HG02981 (cell line): ENCODE measurements at regions not wholly inside any gene's neighbourhood (a gene's known extent, or its start where the extent isn't known, plus 50 kb on each side); places are given as distances from the start of the nearest gene placed in this dataset.

ENCODE experiments used
- ATAC-seq: cut with Tn5 transposase; IDR thresholded peaks from one replicate; pipeline ENCODE4 v1.9.1; 2021; ENCODE audit warnings: mild to moderate bottlenecking, moderate library complexity; ENCODE audit not compliant: unreplicated experiment

DNA sequence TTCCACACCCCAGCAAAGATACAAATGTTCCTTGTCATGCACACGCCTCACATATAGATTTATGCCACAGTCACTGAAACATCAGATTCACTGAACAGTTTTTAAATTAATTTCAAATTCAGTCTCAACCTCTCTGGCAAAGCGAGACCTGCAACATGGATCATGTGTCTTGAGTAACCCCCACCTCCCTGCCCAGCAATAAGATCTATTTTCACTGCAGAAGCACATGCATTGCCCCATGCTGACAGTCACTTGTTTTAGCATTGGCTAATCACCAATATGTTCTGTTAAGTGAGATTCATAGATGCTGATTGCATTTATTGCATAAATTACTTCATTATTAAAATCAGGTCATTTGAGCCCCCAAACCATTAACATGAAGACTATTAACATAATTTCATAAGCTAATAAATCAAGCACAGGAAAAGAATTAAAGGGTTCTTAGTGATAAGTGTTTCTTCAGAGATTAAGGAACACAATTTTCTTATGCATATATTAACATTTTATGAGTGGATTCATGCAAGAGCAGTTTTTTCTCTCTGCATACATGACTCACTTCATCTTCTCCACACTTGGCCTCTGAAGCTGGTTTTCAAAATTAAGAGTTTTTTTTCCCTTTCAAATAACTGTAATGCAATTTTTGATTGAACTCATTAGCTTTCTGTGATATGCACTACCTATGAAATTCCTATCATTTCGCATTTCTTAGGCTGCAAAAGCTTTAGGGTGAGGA is 173.2 kb upstream of the SOX4 start:
- ATAC-seq: no peak

DNA sequence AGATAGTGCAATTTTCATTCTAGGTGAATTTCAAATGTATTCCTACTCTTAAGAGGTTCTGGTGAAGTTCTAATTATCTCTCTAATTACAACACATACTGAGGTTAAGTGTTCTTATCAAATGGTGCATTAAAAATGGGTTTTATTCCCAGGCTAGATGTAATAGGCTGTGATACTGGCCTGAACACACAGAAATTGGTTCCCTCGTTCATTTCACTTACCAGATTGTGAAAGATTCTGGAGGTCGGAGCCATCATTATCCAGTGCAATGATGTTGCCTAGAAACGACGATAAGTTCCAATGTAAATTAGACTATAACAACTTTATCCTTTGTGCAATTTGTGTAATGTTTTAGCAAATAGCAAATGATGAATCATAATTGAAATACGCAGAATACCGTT is 172.6 kb upstream of the SOX4 start:
- ATAC-seq: no peak

DNA sequence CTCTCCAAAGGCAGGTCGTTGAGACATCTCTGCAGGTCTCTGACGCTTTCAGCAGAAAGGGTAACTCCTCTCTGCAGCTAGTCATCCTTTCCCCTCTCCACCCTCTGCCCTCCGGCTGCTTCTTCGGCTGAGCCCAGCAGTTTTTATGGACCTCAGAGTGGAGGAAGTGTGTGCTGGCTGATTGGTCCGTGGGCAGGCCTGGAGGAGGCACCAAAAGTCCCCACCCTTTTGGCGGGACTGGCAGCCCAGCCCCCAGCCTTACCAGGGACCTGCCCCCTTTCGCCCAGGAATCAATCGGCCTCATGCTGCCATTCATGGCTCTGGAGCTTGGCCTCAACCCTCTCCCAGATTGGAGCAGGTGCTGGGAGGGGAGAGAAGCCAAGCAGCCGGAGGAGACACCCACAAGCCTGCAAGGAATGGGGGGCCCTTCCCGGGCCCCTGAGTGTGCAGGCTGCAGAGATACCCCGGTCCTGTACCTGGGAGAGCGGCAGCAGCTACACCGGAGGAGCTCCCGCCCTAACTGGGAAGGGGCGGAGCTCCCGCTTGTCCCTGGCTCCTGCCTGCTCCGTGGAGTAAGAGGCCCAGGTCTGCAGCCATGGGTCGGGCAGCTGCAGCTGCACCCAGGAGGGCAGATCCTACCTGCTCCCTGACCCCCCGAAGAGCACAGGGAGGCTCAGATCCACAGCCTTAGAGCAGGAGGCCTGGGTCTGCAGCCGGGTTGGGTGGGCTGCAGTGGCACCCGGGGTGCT is 170.3 kb upstream of the SOX4 start:
- ATAC-seq: no peak

DNA sequence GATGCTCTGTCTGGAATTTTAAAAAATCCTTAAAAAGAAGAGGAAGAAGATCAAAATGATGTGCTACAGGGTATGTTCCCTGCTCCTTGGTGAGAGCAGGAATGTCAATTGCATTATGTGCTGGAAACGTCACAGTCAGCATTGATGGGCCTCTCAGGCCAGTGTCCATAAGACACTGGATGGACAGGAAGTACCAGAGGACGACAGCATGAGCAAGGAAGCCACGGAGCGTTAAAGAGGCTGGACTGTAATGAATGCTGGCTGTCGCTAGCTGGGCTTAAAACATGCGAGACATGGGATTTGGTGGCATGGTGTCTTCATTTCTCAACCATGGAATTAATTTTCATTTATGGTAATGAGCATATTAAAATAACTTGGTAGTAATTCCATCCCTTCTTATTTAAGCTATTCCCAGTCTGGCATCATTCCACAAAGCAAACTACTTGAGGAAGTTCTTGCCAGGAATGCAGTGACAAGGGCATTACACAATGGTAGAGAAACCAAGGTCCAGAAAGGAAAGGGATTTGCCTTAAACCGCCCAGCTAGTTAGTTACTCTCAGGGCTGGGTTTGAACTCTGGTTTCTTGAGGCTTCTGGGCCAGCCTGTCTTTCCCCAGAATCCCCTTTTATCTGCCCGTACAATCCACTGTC is 166.6 kb upstream of the SOX4 start:
- no peak for ATAC-seq

DNA sequence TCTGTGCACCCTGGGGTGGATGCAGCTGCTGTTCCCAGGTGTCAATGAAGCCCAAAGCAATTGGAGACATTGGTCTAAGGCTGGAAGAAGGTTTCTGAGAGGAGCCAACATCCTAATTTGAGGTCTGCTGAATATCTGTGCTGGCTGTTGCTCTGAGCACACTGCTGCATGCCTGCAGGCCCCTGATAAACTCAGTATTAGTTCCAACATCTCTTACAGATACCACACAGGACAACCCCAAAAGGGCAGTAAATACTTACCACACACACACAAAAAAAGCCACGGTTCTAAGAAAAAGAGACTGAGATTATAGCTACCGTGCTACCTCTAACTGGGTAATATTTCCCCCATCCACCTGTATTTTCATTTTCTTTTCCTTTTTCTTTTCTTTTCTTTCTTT is 164.3 kb upstream of the SOX4 start:
- no peak for ATAC-seq

DNA sequence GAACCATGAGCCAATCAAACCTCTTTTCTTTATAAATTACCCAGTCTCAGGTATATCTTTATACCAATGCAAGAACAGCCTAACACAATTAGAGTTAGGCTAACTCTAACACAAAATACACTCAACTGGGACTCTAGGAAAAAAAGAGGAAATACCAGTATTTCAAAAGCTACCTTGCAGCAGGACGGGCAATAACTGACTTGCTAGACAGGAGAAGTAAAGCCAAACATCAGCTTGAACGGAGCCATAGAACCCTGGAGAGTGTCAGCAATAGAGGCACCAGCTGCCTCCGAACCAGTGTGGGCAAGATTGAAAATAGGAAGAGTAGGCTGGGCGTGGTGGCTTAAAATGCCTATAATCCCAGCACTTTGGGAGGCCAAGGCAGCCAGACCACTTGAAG is 162.0 kb upstream of the SOX4 start:
- ATAC-seq: no peak

DNA sequence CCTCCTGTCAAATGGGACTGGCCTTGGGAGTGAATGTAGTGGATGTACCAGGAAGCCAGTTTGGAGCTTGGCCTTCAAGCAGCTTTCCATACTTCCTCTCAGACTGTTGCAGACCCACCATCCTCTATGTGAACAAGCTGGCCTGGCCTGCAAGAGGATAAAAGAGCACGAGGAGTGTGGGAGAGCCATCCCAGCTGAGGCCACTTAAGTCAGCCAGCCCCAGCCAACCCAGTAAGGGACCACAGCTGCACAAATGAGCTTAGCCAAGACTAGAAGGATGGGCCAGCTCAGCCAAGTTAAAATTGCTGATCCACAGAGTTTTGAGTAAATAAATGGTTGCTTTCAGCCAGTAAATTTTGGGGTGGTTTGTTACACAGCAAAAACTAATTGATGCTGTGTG is 156.9 kb upstream of the SOX4 start:
- ATAC-seq: no peak

DNA sequence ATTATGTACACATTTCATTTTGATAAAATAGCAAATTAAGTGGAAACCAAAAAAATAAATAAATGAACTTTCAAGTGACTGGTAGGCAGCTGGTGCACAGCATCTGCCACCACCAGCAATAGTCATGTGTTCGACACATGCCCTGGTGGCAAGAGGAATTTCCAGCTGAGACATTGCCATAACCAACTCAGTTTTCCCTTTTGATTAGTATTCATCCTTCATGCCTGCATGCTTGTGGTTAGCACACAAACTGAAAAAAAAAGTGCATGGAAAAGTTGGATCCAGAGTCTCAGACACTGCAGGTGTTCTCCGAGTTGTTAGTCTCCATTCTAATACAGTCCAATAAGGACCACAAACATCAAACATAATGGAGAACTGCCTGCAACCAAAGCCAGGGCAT is 156.0 kb upstream of the SOX4 start:
- no peak for ATAC-seq

DNA sequence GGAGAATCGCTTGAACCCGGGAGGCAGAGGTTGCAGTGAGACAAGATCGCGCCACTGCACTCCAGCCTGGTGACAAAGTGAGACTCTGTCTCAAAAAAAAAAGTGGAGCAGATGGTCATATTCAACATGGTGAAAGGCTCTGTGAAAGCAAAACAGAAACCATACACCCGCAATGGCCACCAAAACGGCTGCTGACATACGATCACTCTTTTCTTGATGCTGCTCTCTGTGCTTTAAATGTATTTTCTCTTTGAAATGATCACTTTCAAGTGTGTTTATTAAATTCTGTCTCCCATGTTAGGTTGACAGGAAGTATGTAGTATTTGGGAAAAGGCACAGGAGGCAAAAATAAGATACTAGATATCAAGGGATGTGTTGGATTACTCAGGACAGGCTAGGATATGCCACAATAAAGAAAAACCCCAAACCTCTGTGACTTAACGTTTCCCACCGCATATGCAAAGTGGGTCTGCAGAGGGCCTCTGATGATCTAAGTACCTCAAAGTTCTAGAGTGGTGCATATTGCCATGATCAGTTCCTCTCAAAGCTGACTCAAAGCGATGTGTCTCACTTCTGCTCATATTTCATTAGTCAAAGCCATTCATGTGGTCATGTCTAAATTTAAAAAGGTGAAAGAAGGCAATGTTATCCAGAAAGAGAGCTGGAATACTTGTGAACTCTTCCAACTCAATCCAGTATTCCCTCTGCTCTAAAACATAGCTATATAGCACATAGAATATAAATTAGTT is 155.1 kb upstream of the SOX4 start:
- peak; percentile 98 for ATAC-seq

DNA sequence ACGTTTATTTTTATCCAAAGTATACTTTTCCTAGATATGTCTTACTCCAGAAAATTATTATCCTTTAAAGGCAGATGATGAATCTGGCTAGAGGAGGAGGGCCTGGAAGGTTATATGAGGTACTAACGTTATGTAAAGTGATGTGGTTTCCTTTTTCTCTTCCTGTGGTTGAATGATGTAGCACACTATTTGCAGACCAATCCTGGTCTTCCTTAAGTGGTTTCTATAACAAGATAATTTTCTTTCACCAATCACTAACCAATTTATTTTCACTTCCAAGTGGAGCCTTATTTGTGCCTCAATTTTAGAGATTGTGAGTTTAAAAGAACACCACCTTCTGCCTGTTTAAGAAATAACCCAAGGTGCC is 154.6 kb upstream of the SOX4 start:
- peak; percentile 51 for ATAC-seq

DNA sequence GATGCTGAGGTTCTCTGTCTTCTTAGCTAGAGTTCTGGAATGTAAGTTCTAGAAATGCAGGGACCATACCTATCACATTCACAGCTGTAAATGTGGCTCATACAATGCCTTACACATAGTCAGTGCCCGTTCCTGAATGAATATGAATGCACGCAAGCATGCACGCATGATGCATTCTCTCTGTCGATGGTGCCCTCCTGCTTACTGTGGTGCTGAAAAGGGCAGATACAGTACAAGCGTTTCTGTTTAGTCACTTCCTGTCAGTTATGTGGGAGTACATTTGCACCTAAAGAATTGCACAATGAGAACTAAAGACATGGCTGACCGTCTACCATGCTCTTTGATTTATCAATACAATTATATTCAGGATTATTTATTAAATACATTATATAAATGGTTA is 152.2 kb upstream of the SOX4 start:
- ATAC-seq: no peak

DNA sequence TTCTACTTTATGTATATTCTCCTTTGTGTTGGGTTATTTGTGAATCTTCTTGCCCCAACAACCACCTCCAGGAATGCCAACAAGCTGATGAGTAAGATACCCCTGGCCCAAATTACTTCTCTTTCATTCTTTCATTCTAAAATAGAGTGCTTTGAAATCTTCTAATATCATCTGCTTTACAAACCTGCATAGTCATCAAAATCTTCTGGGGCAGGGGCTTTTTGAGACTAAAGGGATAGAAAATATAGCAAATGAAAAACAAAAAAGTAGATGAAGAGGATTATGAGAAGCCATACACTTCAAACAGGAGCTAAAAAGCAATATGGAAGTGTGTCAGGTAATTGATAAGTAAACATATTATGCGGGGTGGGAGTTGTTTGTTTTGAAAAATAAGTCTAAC is 150.7 kb upstream of the SOX4 start:
- ATAC-seq: no peak

DNA sequence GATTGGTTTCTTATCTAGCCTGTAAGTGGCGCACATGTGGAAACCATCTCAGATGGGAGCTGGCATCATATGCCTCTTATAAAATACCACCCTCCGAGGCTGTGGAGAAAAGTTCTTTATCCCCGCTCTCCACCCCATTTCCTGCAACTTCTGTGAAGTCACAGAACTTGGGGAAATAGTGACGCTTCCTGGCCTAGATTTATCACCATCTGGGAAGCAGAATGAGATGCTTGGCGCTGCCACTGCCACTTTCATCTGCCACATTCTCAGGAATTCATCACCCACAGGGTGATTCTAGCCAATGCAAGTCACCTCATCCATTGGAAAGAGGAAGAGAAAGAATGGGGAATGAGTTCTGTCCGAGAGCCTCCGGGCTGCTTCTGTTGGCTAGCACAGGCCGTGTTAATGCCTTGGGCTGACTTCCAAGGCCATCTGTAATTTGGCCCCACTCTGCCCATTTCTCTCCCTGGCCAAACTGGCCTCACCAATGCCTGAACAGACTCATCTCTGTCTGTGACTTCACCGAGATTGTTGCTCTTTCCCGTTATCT is 148.8 kb upstream of the SOX4 start:
- no peak for ATAC-seq

DNA sequence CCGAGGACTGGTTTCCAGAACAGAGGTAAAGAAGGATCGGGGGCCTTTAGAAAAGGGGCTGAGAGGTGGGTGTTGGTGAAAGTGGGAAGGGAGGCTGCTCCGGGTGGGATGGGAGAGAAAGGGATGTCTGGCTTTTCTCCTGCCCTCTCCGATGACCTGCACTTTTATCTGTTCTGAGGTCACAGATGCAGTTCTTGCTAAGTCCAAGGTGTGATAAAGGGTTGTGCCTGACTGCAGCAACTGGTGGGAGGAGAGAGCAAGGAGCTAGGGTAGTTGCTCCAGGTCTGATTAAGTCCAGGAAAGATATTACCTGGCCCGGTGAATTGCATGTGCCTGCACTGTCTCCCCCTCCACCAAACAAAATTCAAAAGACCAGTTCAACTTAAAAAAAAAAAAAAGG is 145.6 kb upstream of the SOX4 start:
- ATAC-seq: no peak

DNA sequence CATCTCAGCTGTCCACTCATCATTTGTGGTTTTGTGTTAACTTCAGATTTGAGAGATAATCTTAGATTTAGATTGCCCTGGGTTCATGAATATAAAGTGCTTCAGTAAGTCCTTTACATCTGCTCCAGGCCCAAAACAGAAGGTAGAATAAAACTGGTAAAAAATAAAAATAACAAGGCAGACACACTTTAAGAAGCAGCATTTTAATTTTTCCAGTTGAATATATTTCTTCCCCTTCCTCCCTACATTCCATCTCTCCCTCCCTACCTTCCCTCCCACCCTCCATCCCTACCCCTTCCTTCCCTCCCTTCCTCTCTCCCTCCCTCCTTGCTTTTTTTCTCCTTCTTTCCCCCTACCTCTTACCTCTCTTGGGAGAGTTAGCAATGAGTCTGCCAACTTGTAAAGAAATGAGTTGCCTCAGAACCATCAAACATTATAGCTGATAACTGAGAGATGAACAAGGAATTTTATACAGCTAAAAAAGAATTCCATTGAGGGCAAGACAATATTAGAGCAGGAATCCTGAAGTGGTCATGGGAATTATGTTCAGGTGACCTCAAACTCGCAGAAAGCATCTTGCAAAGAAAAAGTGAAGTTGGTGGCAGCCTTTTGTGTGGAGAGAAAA is 145.0 kb upstream of the SOX4 start:
- ATAC-seq: no peak

DNA sequence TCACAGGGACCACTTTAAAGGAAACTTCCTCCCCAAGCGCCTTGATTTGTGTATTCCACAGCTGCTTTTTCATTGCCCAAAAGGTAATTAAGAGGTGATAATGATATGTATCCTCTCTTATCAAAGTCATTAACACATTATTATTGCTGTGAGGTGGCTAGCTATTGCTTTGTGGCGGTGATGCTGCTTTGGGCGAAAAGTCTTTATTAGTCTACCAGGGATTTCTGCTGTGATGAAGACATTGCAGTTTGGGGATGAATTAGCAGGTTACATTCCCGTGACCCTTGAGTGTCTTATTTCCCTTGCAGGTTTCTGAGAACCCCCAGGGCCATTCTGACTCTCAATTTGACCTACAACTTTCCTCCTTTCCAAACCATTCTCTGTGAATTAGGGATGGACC is 143.4 kb upstream of the SOX4 start:
- ATAC-seq: no peak

DNA sequence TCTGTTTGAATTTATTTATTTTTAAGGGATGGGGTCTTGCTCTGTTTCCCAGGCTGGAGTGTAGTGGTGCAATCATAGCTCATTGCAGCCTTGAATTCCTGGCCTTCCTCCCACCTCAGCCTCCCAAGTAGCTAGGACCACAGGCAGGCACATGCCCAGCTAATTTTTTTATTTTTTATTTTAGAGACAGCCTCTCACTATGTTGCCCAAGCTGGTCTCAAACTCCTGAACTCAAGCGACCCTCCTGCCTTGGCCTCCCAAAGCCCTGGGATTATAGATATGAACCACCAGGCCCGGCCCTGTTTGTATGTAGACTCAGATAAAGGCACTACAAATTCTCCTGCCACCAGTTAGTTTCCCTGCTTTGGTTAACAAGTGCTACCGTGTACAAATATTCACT is 142.9 kb upstream of the SOX4 start:
- ATAC-seq: no peak

DNA sequence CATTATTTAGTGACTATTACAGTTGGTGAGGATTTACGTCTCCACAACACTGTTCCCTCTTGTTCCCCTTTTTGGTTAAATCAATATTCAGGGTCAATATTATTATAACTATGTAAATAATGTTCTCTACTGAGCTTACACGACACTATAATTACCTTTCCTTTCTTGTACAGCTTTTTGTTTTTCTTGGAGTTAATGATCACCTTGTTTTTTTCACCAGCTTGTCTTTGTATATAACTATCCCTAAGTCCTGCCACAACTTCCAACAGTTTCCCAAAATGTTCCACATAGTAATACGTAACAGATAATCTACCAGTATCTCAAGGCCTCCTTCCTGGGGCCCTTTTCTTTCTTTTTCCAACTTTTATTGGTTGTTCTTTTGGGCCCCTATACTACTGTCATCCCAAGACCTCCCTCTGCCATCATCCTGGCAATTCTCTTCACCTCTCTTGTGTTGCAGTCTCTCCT is 142.0 kb upstream of the SOX4 start:
- no peak for ATAC-seq

DNA sequence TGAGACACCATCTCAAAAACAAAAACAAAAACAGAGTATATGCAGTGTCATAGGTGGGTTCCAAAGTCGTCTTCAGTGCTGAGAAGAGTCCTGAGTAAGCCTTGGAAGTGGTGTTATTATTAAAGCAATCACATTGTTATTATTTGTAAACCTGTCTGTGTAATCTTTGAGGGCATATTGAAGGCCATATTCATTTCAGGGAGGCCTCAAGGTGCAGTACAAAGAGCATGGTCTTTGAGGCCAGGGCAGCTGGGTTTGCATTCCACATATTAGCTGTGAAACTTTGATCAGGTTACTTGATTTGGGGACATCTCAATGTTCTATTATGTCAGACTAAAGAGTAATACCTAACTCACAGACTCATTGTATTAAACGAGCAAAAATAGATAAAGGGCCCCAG is 139.3 kb upstream of the SOX4 start:
- no peak for ATAC-seq

DNA sequence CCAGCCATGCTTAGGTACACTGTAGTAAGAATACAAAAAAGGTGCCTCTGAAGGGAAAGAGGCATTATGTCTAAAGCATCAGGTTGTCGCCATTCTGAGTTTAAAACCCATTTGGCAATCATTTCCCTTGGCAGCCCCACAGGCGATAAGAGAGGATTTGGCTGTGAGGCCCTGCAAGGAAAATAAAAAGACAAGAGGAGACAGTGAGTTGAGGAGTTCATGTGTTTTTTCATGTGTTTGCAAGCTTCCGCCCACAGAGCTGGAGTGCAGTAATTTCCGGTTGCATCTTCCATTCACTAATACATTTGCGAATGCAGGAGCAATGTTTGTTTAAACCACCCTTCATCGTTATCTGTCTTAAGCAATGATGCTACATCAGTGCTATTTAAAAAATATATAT is 138.5 kb upstream of the SOX4 start:
- no peak for ATAC-seq

DNA sequence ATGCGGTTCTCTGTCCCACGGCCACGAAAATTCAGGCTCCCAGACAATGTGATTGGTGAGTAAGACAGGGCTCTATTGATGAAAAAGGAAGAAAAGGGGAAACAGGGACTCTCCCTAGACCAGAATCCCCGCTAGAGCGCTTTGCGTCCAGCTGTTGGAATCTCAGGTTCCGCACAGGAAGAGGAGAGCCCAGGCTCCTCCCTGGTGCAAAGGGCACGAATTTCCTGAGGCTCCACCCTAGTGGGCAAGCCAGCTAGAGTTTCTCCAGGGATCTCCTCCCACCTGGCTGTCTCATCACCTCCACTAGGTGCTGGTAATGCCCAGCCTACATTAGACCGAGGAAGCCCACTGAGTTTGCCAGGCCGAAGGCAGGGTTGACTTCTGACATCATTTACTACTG is 135.9 kb upstream of the SOX4 start:
- ATAC-seq: no peak
